H7 (cell line): ENCODE measurements at regions not wholly inside any gene's neighbourhood (a gene's known extent, or its start where the extent isn't known, plus 50 kb on each side); places are given as distances from the start of the nearest gene placed in this dataset.
A peak's percentile ranks its signal among the peaks of the same experiment; 100 is the strongest.

ENCODE experiments used
- DNase-seq: peaks from one replicate; pipeline ENCODE4 v3.0.0; 2012
- H3K27me3 ChIP-seq: 2 replicates; pipeline ENCODE4 v1.6.0; 2011; ENCODE audit warnings: mild to moderate bottlenecking, low read length; ENCODE audit not compliant: control insufficient read depth, insufficient read depth
- H3K36me3 ChIP-seq: replicated peaks from 2 replicates; pipeline ENCODE4 v1.5.1; 2011; ENCODE audit warnings: low read length; ENCODE audit not compliant: control insufficient read depth, insufficient read depth
- H3K4me3 ChIP-seq: 2 replicates; pipeline ENCODE4 v1.5.1; 2011; ENCODE audit warnings: low read depth, mild to moderate bottlenecking, control low read depth, low read length, moderate library complexity; ENCODE audit not compliant: insufficient read depth

DNA sequence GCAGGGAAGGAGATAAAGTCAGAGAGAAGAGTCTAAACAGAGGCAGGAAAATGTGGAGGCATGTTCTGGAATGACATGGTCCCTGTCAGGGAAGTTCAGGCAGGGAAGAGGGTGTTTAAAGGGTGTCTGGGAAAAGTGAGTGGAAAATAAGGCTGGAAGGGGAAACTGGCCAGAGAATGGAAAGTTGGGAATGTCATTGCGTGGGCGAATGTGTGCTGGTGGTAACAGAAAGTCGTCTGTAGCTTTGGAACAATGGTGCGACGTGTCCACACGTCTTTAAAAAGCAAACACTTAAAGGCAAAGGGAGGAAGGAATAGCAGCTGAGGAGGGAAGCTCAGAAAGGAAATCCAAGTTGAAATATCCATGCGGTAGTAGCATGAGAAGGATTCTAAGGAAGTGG, 469.5 kb upstream of the SALL3 start:
- no peaks in the 10 kb centered on the region for H3K36me3 ChIP-seq
- H3K27me3 ChIP-seq, result no peaks in the 10 kb centered on the region
- DNase-seq, result no peak
- H3K4me3 ChIP-seq, result no peak overlapping the region

DNA sequence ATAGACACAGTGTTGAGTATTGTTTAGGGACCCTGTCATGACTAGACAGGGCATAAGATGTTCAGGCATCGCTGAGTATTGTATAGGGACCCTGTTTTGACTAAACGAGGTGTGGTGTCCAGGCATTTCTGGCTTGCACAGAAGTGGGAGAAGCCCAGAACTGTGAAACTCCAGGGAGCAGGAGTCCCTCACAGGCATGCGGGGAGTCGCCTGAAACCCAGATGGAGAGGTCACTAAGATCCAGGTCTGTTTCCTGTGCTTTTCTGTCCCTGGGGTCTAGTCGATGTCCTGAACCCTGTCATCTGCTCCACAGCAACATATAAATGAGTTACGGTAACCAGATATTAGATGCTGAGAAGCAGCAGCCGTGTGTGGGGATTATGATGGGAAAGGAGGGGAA, 469.0 kb upstream of the SALL3 start:
- DNase-seq, result no peak
- no peak overlapping the region for H3K4me3 ChIP-seq
- no peaks in the 10 kb centered on the region for H3K36me3 ChIP-seq
- H3K27me3 ChIP-seq, result no peaks in the 10 kb centered on the region

DNA sequence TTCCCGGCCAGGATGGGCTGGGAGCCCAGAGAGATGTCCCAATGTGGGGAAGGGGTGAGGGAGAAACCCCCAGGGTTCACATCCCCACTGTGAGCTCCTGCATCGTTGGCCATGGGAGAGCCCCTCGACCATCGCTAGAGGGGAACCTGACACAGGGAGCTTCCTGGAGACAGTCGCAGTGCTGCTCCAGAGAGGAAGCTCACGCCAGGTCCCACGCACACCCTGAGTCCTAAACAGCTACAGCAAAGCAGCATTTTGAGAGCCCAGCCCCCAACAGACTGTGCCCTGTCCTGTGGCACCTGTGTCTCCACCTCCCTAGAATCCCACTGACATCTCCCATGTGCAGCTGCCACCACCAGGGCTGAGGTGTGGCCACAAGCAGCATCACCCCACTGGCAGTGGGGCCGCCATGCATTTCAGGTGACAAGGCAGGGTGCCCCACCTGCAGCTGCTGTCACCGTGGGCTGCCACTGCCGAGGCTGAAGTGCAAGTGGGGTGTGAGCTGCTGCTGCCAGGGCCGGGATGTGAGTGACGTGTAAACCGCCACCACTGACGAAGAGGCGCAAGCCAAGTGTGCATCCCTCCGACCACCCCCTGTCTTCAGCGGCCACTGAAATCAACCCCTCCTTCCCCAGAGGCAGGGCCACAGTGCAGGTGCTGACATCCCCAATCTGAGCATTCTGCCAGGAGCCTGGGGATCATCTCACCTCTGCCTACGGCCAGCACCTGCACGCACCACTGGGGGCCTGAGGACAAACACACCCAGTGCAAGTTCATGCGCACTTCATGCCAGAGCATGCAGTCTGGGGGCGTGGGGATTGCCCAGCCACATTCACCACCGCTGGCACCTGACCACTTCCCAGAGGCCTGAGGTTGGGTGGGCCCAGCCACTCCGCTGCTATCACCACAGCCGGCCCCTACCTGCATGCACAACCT, 467.7 kb upstream of the SALL3 start:
- no peaks in the 10 kb centered on the region for H3K27me3 ChIP-seq
- no peak overlapping the region for H3K4me3 ChIP-seq
- no peak for DNase-seq
- H3K36me3 ChIP-seq, result no peaks in the 10 kb centered on the region

DNA sequence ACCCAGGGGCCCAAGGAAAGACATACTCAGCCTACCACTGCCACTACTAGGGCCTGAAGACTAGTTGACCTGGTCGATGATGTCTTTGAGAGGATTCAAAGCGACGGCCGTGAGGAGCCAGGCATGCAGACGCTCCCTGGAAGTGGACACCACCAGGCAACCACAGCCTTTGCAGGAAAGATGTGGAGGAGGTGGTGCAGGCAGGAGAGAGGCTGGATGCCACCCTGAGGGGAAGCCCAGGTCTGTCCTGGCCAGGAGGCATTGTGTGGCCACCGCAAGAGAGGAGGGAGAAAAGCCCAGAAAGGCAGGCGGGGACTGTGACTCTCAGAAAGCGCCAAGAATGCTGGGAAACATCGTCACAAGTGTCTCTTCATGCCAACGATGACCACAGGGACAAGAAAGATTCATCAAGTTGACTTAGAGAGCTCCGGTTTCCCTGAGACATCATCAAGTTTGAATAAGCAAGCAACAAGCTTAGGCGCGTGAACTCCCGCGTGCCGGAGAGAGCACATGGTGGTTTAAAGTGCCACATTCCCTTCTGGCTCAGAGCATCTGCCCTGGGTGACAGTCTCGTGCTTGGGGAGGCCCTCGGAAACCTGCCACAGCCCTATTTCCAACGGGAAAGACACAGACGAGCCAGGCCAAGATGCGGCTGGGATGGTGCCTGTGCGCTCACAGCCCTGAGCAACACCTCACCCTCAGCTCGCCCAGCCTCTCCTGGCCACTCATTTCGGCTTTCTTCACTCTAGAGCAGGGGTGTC, 464.5 kb upstream of the SALL3 start:
- no peak overlapping the region for H3K4me3 ChIP-seq
- DNase-seq, result peak; percentile 27
- H3K36me3 ChIP-seq, result no peaks in the 10 kb centered on the region
- H3K27me3 ChIP-seq, result no peaks in the 10 kb centered on the region

DNA sequence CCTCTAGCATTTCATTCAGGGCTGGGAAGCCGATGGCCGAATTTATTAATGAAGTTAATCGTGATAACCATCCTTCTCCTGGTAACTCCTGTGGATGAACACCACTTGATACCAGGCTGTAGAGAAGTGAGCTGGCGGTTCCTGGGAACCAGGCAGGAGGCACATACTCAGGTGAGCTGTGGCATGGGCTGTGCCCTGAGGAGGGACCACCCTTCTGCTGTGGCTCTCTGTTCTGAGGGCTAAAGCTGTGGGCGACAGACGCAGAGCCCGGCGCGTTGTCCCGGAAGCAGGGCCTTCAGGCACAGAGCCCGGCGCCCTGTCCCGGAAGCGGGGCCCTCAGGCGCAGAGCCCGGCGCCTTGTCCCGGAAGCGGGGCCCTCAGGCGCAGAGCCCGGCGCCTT, 462.3 kb upstream of the SALL3 start:
- Histone ChIP-seq H3K4me3 (no peak overlapping the region), H3K36me3 (no peaks in the 10 kb centered on the region)
- no peak for DNase-seq

DNA sequence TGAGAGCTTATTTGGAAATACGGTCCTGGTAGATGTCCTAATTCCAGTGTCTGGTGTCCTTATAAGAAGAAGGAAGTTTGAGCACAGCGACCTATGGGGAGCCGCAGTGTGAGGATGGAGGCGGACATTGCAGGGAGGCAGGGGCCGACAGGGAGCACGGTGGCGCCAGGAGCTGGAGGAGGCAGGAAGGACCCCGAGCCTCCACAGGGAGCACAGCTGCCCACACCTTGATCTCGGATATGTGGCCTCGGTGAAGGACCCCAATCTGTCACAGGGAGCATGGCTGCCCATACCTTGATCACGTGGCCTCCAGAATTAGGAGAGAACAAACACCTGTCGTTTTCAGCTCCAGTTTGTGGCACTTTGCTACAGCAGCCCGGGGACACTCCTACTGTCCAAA, 461.6 kb upstream of the SALL3 start:
- peak; percentile 24 for DNase-seq
- Histone ChIP-seq H3K36me3 (no peaks in the 10 kb centered on the region), H3K4me3 (no peak overlapping the region), H3K27me3 (no peaks in the 10 kb centered on the region)

More for the DNA sequence above, 462.3 kb upstream of the SALL3 start:
- H3K27me3 ChIP-seq, result no peaks in the 10 kb centered on the region

DNA sequence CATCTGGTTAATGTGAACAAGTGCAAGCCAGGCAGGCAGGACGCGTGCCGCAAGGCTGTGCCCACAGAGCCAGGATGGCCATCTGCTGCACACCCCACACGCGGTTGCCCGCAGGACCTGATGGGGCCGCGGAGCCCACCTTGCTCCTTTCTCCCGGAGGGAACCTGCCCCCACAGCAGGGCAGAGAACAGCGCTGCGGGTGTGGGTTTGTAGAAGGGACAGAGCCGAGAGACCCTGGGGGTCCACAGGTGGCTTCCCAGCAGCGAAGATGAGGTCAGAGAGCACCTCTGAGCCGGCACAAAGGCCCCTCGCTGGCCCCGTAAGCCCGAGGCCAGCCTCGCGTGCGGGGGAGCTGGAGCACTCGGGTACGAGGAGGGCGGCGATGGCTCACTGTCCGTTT, 460.8 kb upstream of the SALL3 start:
- peak; percentile 40 for DNase-seq
- Histone ChIP-seq H3K4me3 (no peak overlapping the region), H3K27me3 (no peaks in the 10 kb centered on the region), H3K36me3 (no peaks in the 10 kb centered on the region)

DNA sequence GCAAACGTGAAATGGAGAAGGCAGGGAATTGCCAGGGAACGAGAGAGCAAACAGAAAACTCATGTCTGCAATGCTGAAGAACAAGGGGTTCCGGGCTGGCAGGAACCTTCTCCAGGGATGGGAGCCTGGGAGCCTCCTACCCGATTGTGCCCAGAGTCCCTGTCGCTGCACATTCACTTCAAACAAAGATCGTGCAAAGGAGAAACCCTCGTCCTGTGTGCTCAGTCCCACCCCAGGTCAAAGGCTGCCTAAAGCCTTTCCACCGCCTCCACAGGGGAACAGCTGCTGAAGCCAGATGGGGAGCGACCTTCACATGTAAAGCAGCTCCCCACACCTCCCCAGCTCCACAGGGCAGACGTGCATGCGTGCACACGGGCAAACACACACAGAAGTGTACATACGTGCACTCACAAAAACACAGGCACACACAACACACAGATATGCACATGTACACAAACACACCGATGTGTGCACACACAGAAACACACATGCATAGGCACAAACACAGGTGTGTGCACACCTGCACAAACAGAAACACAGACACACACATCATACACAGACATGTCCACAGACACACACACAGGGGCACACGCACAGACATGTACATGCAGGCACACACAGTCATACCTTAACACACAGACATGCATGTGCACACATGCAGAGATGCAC, 460.1 kb upstream of the SALL3 start:
- Histone ChIP-seq H3K4me3 (no peak overlapping the region), H3K27me3 (no peaks in the 10 kb centered on the region), H3K36me3 (no peaks in the 10 kb centered on the region)
- no peak for DNase-seq

DNA sequence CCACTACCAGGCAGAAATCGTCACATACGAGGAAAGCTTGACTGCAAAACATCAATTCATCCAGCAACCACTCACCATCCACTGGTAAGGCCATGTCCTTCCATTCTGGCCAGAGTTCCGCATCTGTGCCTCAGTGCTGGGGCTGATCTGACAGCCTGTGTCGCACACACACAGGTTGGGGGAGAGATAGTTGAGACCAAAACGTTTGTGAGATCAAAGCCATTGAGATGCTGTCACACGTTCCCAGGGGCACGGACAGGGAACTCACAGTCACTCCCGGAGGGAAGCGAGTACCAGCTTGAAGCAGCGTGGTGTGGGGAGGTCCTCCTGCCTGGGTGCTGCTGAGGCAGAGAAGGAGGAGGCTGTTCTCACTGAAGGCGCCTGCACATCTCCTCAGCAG, 458.5 kb upstream of the SALL3 start:
- no peak for DNase-seq
- no peaks in the 10 kb centered on the region for H3K36me3 ChIP-seq
- H3K4me3 ChIP-seq, result no peak overlapping the region
- H3K27me3 ChIP-seq, result no peaks in the 10 kb centered on the region

DNA sequence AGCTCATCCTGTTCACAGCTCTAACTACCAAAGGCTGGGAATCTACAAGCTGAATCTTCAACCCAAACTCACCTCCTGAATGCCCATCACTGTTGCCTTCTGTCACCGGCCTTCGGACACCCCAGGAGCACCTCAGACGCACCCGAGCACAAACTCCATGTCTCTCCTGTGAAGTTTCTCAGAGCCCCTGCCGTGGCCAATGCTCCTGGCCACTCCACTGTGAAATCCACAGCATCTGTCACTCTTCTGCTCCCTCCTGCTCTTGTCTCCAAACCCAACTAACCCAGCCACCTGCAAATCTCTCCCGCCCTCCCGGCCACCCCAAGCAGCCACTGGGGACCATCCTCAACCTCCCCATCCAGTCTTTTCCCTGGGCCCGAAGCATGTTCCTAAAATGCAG, 457.9 kb upstream of the SALL3 start:
- Histone ChIP-seq H3K36me3 (no peaks in the 10 kb centered on the region), H3K27me3 (no peaks in the 10 kb centered on the region), H3K4me3 (no peak overlapping the region)
- DNase-seq, result no peak

DNA sequence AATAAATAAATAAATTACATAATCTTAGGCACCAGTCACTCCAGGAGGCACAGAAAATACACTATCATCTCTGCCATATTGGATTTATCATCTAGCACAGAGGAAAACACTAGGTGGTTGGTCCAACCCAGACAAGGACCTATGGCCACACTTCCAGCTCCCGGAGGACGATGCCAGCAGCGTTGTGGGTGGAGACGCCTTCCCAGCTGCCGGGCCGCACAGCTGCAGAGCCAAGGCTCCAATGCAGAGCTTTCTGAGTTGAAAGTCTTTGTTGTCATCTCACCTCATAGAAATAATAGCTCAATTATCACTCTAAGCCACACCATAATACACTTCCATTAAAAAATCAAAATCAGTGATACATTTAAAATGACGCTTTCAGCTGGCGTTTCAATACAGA, 457.1 kb upstream of the SALL3 start:
- Histone ChIP-seq H3K4me3 (no peak overlapping the region), H3K27me3 (no peaks in the 10 kb centered on the region), H3K36me3 (no peaks in the 10 kb centered on the region)
- no peak for DNase-seq

DNA sequence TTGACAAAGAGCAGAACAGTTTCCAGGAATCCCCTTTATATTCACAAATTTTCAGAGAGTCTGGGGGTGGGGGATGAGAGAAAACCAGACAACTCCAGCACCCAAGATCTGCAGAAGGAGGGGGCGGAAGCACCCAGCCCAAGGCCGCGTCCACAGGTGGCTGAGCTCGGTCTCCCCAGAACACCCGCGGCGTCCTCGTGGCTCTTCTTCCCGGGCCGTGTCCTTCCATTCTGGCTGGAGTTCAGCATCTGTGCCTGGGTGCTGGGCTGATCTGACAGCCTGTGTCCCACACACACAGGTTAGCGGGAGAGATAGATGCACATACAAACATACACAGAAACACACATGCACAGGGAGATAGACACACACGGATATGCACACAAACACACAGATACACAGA, 455.8 kb upstream of the SALL3 start:
- Histone ChIP-seq H3K27me3 (no peaks in the 10 kb centered on the region), H3K36me3 (no peaks in the 10 kb centered on the region), H3K4me3 (no peak overlapping the region)
- DNase-seq, result no peak

DNA sequence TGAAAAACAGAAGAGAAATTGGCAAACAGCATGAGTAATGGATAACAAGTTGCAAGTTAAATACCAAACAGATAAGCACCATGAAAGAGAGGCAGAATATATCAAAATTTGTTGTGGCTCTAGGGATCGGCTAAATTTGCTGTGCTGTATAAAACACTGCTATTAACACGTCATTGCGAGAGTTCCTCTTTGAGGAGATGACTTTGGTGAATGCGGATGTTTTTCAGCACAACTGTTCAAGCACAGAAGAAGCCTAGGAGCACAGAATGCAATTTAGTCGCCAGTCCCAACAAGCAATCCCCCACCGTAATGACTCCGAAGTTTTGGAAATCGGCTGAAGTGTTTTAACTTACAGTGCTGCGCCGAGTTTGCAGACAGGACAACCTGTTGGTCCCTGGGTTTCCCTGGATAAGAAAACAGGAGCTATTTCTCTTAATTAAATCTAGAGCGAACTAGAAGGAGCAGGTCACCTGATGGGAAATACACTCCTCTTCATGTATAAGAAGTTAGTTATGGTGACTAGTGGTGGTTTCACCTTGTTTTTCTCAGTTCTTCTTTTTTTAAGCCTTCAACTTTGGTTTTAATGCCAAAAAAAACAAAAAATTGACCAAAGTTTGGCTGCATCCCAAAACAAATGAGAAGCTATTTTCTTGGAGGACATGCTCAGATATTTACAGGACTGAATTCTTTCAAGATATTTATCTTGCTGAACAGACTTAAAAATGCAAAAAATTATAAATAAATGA, 454.1 kb upstream of the SALL3 start:
- H3K4me3 ChIP-seq, result no peak overlapping the region
- H3K27me3 ChIP-seq, result no peaks in the 10 kb centered on the region
- H3K36me3 ChIP-seq, result no peaks in the 10 kb centered on the region
- DNase-seq, result no peak

DNA sequence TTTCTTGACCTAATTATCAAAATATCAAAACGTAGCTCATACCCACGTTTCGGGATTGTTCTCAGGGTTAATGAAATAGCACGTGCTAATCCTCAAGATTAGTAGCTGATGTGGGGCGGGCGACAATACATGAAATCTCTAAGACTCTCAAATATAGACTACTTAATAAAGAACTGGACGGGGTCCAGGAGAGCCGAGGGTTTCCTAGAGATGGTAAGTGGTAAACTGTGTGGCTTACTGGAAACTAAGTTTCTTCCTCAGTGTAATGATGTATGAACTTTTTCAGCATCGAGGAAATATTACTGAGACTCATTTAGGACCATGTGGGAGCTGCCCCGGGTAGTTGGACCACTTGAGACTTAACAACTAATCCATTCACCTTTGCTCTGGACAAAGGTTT, 453.3 kb upstream of the SALL3 start:
- no peak for DNase-seq
- Histone ChIP-seq H3K27me3 (no peaks in the 10 kb centered on the region), H3K4me3 (no peak overlapping the region), H3K36me3 (no peaks in the 10 kb centered on the region)
